ENCODE measurements at regions not wholly inside any gene's neighbourhood (a gene's known extent, or its start where the extent isn't known, plus 50 kb on each side); places are given as distances from the start of the nearest gene placed in this dataset.
A peak's percentile ranks its signal among the peaks of the same experiment; 100 is the strongest.

GRCh38 chr18:44258086-44258485 lies 422.6 kb upstream of the SETBP1 start:
- no peak for DNase-seq

DNA sequence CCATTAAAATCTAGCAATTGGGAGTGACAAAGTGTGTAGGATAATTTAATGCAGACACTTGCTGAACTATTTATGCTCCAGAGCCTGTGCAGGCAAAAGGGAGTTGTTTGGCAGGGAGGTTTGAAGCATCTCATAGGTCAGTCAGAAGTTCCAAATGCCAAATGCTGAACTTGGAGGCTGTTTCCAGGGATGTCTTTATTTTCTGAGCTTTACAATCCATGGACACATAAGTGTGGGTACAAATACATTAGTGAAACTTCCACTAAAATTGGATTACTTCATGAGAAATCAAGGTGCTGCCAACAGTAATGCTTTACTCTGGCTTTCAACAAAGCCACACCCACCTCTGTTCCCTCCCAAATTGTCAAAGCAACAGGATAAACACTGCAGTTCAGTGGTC lies 422.1 kb upstream of the SETBP1 start:
- DNase-seq: no peak

GRCh38 chr18:44259610-44260009 lies 421.1 kb upstream of the SETBP1 start:
- DNase-seq: no peak

GRCh38 chr18:44265437-44265836 lies 415.3 kb upstream of the SETBP1 start:
- DNase-seq: no peak

DNA sequence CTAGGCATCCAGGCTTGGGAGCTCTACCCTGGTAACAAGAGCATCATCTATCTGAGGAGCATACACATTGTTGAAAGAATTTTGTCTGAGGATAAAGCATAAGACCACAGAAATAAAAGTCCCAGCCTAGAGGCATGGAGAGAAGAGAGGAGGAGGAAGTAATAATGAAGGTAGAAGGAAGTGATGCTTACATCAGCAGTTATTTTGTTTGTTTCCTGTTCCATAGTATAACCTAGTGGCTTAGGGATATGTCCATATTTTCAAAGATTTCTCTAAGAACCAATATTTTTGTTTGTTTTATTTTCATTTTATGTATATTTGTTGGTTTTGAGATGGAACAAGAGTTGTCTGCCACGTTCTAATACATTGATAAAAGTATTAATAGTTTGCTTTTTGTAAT lies 407.4 kb upstream of the SETBP1 start:
- DNase-seq: no peak

GRCh38 chr18:44280479-44280878 lies 400.2 kb upstream of the SETBP1 start:
- no peak for DNase-seq

- DNase-seq: no peak
Measured at GRCh38 chr18:44286049-44286448, 394.6 kb upstream of the SETBP1 start.

- no peak for DNase-seq
Measured at GRCh38 chr18:44290366-44290977, 390.2 kb upstream of the SETBP1 start.

GRCh38 chr18:44298566-44298965 lies 382.1 kb upstream of the SETBP1 start:
- no peak for DNase-seq

- DNase-seq: no peak
Measured at GRCh38 chr18:44309185-44309584, 371.5 kb upstream of the SETBP1 start.

- DNase-seq: no peak
Measured at GRCh38 chr18:44320619-44321460, 359.8 kb upstream of the SETBP1 start.

GRCh38 chr18:44321868-44322590 lies 358.7 kb upstream of the SETBP1 start:
- no peak for DNase-seq

DNA sequence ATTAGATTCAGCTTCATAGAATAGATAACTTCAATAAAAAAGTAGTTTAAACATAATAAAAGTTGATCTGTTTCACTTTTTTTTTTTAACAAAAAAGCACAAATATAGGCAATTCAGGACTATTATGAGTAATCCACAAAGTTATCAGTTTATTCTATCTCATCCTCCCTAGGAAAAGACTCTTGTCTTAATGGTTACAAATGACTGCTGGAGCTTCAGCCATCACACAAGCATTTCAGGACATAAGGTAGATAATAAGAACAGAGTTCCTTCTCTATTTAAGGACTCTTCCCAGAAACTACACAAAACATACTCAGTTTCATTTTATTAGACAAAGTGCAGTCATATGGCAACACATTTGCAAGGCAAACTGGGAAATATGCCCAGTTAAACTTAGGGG lies 357.6 kb upstream of the SETBP1 start:
- no peak for DNase-seq

GRCh38 chr18:44324361-44324760 lies 356.3 kb upstream of the SETBP1 start:
- no peak for DNase-seq

GRCh38 chr18:44325903-44326635 lies 354.6 kb upstream of the SETBP1 start:
- peak; percentile 9 to 19 for DNase-seq

DNA sequence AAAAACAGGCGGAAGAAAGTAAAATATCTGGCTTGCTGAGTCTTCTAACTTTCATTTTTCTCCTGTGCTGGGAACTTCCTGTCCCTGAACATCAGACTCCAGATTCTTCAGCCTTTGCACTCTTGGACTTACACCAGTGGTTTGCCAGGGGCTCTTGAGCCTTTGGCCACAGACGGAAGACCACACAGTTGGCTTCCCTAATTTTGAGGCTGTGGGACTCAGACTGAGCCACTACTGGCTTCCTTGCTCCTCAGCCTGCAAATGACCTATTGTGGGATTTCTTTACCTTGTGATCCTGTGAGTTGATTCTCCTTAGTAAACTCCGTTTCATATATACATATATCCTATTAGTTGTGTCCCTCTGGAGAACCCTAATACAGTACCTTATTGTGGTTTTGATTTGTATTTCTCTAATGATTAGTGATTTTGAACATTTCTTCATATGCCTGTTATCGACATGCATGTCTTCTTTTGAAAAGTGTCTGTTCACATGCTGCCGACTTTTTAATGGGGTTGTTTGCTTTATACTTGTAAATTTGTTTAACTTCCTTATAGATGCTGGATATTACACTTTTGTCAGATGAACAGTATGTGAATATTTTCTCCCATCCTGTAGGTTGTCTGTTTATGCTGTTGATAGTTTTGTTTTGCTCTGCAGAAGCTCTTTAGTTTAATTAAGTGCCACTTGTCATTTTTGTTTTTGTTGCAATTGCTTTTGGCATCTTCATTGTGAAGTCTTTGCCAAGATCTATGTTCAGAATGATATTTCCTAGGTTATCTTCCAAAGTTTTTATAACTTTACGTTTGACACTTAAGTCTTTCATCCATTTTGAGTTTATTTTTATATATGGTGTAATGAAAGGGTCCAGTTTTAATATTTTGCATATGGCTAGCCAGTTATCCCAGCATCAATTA lies 348.8 kb upstream of the SETBP1 start:
- no peak for DNase-seq

- DNase-seq: peak; percentile 46 to 59
Measured at GRCh38 chr18:44341759-44342158, 338.9 kb upstream of the SETBP1 start.

- DNase-seq: no peak
Measured at GRCh38 chr18:44342162-44342561, 338.5 kb upstream of the SETBP1 start.

GRCh38 chr18:44342946-44343345 lies 337.7 kb upstream of the SETBP1 start:
- no peak for DNase-seq

- no peak for DNase-seq
Measured at GRCh38 chr18:44343570-44343969, 337.1 kb upstream of the SETBP1 start.

DNA sequence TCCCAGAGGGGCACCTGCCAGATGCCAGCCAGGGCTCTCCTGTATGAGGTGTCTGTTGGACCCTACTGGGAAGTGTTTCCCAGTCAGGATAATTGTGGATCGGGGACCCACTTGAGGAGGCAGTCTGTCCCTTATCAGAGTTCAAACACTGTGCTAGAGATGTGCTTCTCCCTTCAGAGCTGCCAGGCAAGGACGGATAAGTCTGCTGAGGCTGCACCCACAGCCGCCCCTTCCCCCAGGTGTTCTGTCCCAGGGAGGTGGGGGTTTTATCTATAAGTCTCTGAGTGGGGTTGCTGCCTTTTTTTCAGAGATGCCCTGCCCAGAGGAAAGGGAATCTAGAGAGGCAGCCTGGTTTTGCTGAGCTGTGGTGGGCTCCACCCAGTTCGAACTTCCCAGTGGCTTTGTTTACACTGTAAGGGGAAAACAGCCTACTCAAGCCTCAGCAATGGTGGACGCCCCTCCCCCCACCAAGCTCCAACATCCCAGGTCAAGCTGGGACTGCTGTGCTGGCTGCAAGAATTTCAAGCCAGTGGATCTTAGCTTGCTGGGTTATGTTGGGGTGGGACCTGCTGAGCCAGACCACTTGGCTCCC lies 324.0 kb upstream of the SETBP1 start:
- no peak for DNase-seq

All from inflammatory macrophage (primary cell).